HG02571 (cell line): ENCODE measurements at regions not wholly inside any gene's neighbourhood (a gene's known extent, or its start where the extent isn't known, plus 50 kb on each side); places are given as distances from the start of the nearest gene placed in this dataset.
"Not testable (repeated sequence)": the region's sequence is repeated elsewhere in the genome, so short reads cannot be mapped to it uniquely, and the experiment has no call there.

ENCODE experiments used
- ATAC-seq: cut with Tn5 transposase; IDR thresholded peaks from one replicate; pipeline ENCODE4 v1.9.1; 2021; ENCODE audit warnings: mild to moderate bottlenecking, moderate library complexity; ENCODE audit not compliant: unreplicated experiment

DNA sequence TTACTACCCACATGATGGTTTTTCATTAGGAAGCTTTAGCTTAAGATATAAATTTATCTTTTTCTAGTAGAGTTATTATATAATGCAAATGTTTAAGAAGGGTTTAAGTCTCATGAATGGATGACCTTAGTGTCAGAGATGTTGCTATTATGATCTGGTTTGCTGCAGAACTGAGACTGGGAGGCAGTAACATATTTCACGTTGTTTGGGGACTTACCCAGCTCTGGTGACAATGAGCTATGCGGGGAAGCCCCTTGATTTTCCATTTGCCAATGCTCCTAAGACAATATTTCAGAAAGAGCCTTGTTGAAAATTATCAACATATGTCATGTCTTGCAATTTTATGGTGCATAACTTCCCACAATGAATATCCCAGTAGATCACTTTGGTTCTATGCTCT lies 754.6 kb downstream of the REEP3 start:
- no peak for ATAC-seq

DNA sequence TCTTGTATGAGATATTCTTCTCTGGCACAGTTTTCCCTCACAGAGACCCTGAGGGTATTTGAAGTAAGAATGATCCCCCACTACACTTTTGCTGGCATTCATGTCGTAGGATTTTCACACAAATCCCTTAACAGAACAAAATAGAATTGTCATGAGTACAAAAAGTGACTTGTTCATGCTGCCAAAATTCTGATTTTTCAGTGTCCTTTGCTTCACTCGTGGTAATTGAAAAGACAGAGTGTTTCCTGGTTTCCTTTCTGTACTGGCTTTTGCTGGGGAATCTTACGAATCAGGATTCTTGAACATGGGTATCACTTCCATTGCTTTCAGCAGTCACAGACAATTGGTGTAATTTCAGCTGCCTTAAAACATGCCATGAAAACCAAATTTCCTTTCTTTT lies 756.3 kb downstream of the REEP3 start:
- ATAC-seq = no peak

- ATAC-seq = no peak
These were observed 762.4 kb downstream of the REEP3 start for GRCh38 chr10:64283621-64284020.

DNA sequence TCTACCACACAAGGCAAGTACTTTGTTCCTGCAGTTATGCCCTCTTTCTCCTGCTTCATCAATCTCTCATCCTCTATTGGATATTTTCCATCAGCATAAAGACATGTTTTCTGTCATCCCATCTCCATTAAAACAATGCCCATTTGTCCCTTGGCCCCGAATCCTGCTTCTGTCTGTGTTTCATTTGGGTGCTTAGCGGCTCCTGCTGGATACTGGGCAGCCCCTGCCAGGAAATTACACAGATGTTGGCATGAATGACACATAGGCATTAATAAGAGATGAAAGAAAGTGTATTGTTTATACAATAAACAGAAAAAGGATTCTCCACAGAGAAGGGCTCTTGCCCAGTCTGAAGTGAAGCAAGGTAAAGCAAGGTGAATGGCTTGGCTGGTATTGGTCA lies 765.3 kb downstream of the REEP3 start:
- ATAC-seq = no peak

- no peak for ATAC-seq
These were observed 767.2 kb downstream of the REEP3 start for GRCh38 chr10:64288404-64288803.

DNA sequence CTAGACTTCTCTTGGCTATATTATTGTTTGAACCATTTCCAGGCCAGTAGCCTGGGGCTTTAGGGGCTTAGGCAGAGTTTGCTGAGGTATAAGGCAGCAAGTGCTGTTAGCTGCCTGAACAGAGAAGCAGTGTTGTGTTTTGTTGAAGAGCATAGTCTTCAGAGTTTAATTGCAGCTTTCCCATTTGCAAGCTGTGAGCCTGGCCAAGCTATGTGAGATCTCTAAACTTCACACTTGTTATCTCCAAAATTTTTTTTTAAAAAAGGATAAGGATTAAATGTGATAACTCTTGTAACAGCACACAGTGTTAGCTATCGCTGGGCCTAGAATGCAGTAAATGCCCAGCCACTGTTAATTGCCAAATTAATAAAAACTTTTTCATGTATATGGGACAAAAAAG lies 782.4 kb downstream of the REEP3 start:
- no peak for ATAC-seq

DNA sequence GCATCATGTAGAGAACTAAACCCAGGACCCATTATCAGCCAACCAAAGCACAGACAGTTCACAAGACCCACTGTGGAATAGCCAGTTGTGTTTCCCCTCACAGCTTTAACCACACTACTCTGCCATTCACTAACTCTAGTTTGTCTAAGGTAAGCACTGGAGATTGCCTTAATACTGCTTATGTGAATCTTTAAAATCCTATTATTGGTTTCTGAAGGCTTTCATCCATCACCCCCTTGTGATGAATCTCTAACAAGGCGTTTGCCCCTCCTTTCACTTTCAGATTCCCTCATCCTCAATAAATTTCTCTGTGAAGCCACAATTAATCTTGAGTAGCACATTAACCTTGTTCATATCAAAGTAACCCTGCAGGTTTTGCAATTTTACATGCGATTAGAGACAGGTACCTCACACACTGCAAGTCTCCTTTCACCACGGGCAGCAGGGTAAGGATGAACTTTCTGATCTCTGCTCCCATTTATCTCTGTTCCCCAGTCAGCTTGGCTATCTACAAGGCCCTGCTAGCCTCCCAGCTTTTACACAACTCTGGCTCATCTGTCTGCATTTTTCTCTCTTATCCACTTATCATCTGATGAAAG lies 785.6 kb downstream of the REEP3 start:
- ATAC-seq = no peak

- no peak for ATAC-seq
These were observed 791.7 kb downstream of the REEP3 start for GRCh38 chr10:64312876-64313275.

DNA sequence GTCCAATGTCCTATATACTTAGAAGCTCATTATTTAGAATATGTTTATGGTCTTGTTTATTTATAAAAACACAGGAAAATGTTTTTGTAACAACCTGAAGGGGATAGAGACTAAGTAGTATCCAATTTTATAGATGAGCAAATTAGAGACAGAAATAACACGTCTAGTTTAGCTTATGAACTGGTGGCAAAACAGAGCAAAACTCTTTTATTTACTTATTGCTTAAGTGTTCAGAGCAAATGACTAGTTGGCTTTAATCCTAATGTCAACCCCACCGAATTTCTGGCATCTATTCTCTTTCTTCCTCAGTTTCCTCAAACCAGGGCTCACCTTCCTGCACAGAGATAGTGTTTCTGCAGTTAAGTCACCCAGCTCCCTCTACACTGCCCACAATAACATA lies 792.8 kb downstream of the REEP3 start:
- no peak for ATAC-seq

- ATAC-seq = no peak
These were observed 795.2 kb downstream of the REEP3 start for GRCh38 chr10:64316416-64316815.

DNA sequence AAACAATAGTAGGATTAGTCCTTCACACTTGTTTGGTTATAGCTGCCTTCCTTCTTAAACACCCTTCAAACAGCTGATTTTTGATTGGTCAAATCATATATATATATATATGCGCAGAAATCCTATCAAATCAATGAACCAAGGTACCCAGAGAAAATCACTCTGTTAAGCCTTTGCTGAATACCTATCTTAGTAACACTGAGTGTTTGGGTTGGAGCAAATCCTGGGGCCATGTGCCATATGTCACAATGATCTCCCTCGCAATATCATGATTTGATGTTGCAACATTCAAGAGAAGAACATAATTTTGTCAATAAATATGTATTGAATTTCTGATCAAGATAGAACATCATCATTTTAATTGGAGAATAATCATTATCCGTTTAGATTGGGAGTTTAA lies 795.6 kb downstream of the REEP3 start:
- no peak for ATAC-seq

DNA sequence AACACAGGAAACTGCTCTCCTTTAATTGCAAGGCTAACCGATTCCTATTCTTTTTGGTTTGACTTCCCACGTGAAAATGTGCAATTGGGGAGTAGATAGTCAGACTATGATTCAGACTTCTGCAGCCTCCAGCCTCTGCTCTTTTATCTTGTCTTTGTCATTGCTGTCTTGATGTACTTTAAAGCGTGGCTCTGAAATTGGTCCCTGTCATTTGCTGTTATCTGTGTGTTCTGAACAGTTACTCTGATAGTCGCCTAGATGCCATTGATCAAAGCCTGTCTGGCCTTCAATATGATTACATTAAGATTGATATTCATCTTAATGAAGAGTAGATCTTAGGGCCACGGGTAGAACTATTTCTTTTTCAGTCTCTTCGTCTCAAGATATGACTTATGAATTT lies 799.2 kb downstream of the REEP3 start:
- ATAC-seq = no peak

DNA sequence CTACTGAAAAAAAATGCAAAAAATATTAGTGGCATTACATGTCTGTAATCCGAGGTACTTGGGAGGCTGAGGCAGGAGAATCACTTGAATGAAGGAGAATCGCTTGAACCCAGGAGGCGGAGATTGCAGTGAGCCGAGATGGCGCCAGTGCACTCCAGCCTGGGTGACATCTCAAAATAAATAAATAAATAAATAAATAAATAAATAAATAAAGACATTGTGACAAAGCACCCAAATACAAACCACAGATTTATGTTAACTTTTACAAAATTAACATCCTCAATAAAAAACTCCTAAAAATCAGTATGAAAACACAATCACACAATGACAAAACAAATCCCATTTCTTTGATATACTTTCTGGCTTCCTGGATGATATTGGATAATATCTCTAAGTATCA lies 808.3 kb downstream of the REEP3 start:
- no peak for ATAC-seq

- no peak for ATAC-seq
These were observed 811.4 kb downstream of the REEP3 start for GRCh38 chr10:64332551-64332950.

DNA sequence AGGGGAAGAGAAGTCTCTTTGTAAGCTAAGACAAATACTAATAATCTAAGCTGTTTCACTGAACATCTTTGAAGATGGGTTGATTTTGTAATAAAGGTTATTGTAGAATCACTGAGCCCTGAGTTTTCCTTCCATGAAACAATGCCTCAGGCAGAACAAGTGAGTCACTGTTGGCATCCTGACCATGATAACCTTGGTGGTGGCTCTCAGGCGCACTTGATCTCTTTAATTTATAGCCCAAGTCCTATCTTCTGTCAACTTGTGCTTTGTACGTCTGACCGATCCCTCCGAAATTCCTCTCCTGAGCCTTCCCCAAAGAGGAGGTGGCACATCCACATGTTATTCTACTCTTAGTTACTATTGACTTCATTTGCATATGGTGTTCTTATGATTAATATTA lies 812.9 kb downstream of the REEP3 start:
- no peak for ATAC-seq

- no peak for ATAC-seq
These were observed 823.0 kb downstream of the REEP3 start for GRCh38 chr10:64344211-64344610.

GRCh38 chr10:64345856-64346255 lies 824.7 kb downstream of the REEP3 start:
- no peak for ATAC-seq

GRCh38 chr10:64346389-64346788 lies 825.2 kb downstream of the REEP3 start:
- no peak for ATAC-seq

DNA sequence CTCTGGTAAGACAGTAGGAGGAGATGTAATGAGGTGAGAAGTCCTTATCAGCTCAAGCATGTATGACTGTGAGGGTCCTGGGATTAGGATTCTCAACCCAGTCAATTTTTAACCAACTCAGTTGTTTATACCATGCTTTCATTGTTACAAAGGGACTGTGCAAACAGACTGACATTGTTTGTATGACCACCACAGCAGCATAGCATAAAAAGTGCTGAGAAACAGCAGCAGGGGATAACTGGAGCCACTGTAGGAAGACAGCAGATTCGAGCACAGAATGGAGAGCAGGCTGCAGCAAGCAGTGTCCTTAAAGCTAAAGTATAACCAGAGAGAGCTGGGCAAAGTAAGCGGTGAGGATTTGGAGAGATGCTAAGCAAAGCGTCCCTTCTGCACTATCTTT lies 829.5 kb downstream of the REEP3 start:
- ATAC-seq = no peak

DNA sequence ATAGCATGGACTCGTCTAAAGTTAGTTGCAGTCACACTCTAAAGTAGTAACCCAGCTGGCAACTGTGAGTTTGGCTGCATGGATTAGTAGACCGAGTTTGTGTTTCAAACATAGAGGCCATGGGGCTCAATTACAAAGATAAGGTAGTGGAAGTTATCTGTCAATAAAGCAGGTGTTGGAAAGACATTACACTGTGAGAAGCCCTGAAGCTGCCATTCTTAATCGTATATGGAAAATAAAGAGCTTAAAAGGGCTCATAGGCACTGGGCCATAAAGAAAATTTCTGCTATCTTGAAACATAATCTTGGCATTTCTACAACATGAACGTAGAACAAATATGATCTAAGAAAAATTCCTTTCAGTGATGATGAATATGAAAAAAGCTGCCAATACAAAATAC lies 837.7 kb downstream of the REEP3 start:
- ATAC-seq = no peak

GRCh38 chr10:64360240-64360639 lies 839.0 kb downstream of the REEP3 start:
- not testable (repeated sequence) for ATAC-seq

DNA sequence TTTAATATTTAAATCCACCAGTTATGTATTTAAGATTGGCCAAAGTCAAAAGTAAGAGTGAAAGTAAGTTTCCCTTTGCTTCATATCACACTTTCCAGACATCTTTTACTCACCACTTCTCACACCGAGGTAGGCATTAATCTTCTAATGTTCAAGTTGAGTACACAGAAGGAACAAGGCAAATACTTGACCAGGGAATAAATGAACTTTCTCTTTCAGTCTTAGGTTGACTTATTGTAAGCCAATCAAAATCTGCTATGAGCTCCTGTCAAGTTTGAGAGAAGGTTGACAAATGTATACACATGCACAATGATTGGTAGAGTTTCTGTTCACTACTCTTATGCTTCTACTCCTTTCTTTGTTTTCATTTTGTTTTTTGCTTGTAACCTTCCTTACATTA lies 842.5 kb downstream of the REEP3 start:
- ATAC-seq = no peak

DNA sequence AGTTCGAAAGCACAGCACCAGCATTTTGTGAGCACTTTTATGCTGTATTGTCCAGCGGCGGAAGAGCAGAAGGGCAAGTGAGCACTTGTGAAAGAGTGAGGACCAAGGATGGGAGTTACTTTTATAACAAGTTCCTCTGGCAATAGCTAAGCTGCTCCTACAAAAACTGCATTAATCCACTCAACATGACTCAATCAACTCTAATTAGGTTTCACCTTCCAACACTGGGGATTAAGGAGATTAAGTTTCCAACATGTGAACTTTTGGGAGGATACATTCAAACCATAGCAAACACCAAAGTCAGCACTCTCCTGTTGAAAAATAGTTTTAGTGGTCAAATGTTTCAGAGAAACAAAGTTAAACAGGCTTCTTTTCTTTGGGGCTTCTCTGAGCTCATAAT lies 844.5 kb downstream of the REEP3 start:
- no peak for ATAC-seq

- no peak for ATAC-seq
These were observed 847.1 kb downstream of the REEP3 start for GRCh38 chr10:64368298-64368697.
